Coronary artery (tissue), 2 donors: ENCODE measurements at regions not wholly inside any gene's neighbourhood (a gene's known extent, or its start where the extent isn't known, plus 50 kb on each side); places are given as distances from the start of the nearest gene placed in this dataset.

Experiments
- DNase-seq: peaks from one replicate; pipeline ENCODE4 v3.0.0-alpha.2; 2017; ENCODE audit warnings: low spot score
- H3K27ac ChIP-seq, 2 donors: fragments of 200-600 bp; sonication (generic); one replicate each; pipeline ENCODE4 v1.5.1; 2016 to 2019
- H3K4me3 ChIP-seq: fragments of 200-600 bp; sonication (generic); 2 replicates; pipeline ENCODE4 v1.5.1; 2016; ENCODE audit warnings: mild to moderate bottlenecking, moderate library complexity
- CTCF ChIP-seq: fragments of 200-600 bp; sonication (generic); IDR thresholded peaks from one replicate; pipeline ENCODE4 v1.5.1; 2019; ENCODE audit warnings: antibody characterized with exemption

DNA sequence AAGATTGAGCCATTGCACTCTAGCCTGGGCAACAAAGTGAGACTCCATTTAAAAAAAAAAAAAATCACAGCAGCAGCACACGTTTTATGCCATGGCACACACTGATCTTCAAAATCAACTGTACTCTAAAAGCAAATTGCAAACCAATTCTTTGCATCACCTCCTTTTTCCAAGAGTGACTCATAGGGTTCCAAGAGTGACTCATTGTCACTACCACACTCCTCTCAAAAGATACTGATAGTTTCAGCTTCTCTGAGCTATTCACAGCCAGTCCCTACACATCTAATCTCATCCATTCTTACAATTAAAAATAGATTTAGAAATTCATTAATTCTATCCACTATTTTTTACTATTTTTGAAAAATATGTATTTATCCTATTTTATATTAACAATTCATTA, 1494.9 kb upstream of the AGA start:
- no peak overlapping the region for H3K27ac ChIP-seq
- no peak for TF ChIP-seq CTCF
- DNase-seq, result no peak
- no peak overlapping the region for H3K4me3 ChIP-seq

DNA sequence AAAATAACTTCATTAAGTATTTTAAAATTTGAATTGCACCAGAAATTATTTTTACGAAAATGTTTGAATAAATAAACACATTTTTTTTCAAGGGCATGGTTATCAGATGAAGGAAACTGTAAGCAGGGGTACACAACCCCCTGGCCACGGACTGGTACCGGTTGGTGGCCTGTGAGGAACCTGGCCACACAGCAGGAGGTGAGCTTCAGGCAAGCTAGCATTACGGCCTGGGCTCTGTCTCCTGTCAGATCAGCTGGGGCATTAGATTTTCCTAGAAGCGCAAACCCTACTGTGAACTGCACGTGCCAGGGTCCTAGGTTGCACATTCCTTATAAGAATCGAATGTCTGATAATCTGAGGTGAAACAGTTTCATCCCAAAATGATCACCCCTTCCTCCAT, 1499.7 kb upstream of the AGA start:
- H3K4me3 ChIP-seq, result no peak overlapping the region
- TF ChIP-seq CTCF, result no peak
- DNase-seq, result no peak
- no peak overlapping the region for H3K27ac ChIP-seq

DNA sequence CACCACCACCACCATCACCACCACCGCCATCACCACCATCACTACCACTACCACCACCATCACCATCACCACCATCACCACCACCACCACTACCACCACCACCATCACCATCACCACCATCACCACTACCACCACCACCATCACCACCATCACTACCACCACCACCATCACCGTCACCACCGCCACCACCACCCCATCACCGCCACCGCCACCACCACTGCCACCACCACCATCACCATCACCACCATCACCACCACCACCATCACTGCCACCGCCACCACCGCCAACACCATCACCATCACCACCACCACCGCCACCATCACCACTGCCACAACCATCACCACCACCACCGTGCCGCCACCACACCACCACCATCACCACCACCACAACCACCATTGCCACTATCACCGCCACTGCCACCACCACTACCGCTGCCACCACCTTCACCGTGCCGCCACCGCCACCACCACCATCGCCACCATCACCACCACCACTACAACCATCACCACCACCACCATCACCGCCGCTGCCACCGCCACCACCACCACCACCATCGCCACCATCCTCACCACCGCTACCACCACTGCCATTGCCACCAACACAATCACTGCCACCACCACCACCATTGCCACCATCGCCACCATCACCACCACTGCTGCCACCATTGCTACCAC, 1511.3 kb upstream of the AGA start:
- Histone ChIP-seq H3K4me3 (no peak overlapping the region), H3K27ac (no peak overlapping the region)
- no peak for DNase-seq
- TF ChIP-seq CTCF, result no peak

GRCh38 chr4:178955614-178956013, 1513.4 kb upstream of the AGA start:
- no peak for TF ChIP-seq CTCF
- Histone ChIP-seq H3K4me3 (no peak overlapping the region), H3K27ac (no peak overlapping the region)
- DNase-seq, result no peak

GRCh38 chr4:178958725-178959440, 1516.6 kb upstream of the AGA start:
- TF ChIP-seq CTCF, result no peak
- H3K4me3 ChIP-seq, result no peak overlapping the region
- no peak overlapping the region for H3K27ac ChIP-seq
- no peak for DNase-seq

DNA sequence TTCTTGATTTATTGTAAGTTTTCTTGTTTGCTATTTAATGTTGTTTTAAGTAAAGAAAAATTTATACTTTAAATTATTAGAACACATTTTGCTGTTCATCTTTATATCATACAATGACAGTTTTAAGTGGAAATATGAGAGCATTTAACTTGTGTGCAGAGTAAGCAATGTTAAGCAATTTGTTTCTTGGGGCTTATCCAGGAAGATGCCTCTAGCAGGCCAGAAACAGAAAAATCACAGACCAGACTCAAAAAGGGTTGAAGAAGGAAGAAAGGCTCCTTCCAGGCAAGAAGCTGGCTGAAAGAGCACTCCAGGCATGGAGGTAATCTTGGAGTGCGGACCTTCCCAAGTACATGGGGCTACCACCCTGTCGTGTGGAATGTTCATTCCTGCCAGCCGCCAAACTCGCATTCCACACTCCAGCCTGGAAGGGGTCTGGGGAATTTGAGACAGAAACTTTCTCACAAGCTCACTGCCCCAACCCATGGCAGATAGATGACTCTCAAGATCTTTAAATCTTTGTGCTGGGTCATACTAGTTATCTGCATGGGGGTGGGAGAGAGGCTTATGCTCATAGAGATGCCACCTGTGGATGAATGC, 1521.3 kb upstream of the AGA start:
- DNase-seq, result no peak
- TF ChIP-seq CTCF, result no peak

GRCh38 chr4:178966644-178967043, 1524.4 kb upstream of the AGA start:
- no peak for TF ChIP-seq CTCF
- Histone ChIP-seq H3K27ac (no peak overlapping the region), H3K4me3 (no peak overlapping the region)
- no peak for DNase-seq

More for the DNA sequence above, 1521.3 kb upstream of the AGA start:
- Histone ChIP-seq H3K4me3 (no peak overlapping the region), H3K27ac (no peak overlapping the region)
